ENCODE measurements at regions not wholly inside any gene's neighbourhood (a gene's known extent, or its start where the extent isn't known, plus 50 kb on each side); places are given as distances from the start of the nearest gene placed in this dataset.

- TF ChIP-seq POLR2A (IDR thresholded peaks at IDR 0.05; ENCODE audit: low read depth, low read length) (no peak), POLR2AphosphoS5 (IDR thresholded peaks at IDR 0.05; ENCODE audit: low read depth, low read length) (no peak), TAF1 (IDR thresholded peaks at IDR 0.05; ENCODE audit: low read depth, low read length) (no peak)
Measured at GRCh38 chr1:218829097-218829496, 344.6 kb upstream of the LYPLAL1 start.
